GM18909 (cell line): ENCODE measurements at regions not wholly inside any gene's neighbourhood (a gene's known extent, or its start where the extent isn't known, plus 50 kb on each side); places are given as distances from the start of the nearest gene placed in this dataset.
"Not testable (repeated sequence)": the region's sequence is repeated elsewhere in the genome, so short reads cannot be mapped to it uniquely, and the experiment has no call there.

ENCODE experiments used
- ATAC-seq: cut with Tn5 transposase; IDR thresholded peaks from one replicate; pipeline ENCODE4 v1.9.1; 2021; ENCODE audit warnings: mild to moderate bottlenecking; ENCODE audit not compliant: unreplicated experiment, poor library complexity

GRCh38 chr2:62339413-62339812 is 143.5 kb downstream of the B3GNT2 start:
- ATAC-seq = no peak

GRCh38 chr2:62338111-62338510 is 142.2 kb downstream of the B3GNT2 start:
- no peak for ATAC-seq

GRCh38 chr2:62337403-62337802 is 141.5 kb downstream of the B3GNT2 start:
- ATAC-seq = no peak

- no peak for ATAC-seq
Measured at GRCh38 chr2:62335612-62336011, 139.7 kb downstream of the B3GNT2 start.

- peak; percentile 63 for ATAC-seq
Measured at GRCh38 chr2:62334440-62335058, 138.6 kb downstream of the B3GNT2 start.

- ATAC-seq = no peak
Measured at GRCh38 chr2:62334009-62334408, 138.1 kb downstream of the B3GNT2 start.

- no peak for ATAC-seq
Measured at GRCh38 chr2:62330959-62331358, 135.0 kb downstream of the B3GNT2 start.

- no peak for ATAC-seq
Measured at GRCh38 chr2:62329797-62330196, 133.9 kb downstream of the B3GNT2 start.

GRCh38 chr2:62326735-62327134 is 130.8 kb downstream of the B3GNT2 start:
- no peak for ATAC-seq

GRCh38 chr2:62325398-62325797 is 129.5 kb downstream of the B3GNT2 start:
- ATAC-seq = no peak

- ATAC-seq = no peak
Measured at GRCh38 chr2:62321380-62322289, 125.7 kb downstream of the B3GNT2 start.

GRCh38 chr2:62320657-62321357 is 124.9 kb downstream of the B3GNT2 start:
- ATAC-seq = no peak

- not testable (repeated sequence) for ATAC-seq
Measured at GRCh38 chr2:62320137-62320536, 124.2 kb downstream of the B3GNT2 start.

- ATAC-seq = no peak
Measured at GRCh38 chr2:62319070-62319469, 123.2 kb downstream of the B3GNT2 start.

GRCh38 chr2:62315476-62315875 is 119.6 kb downstream of the B3GNT2 start:
- no peak for ATAC-seq

- no peak for ATAC-seq
Measured at GRCh38 chr2:62314291-62314690, 118.4 kb downstream of the B3GNT2 start.

- peak; percentile 80 for ATAC-seq
Measured at GRCh38 chr2:62313449-62314227, 117.7 kb downstream of the B3GNT2 start.

GRCh38 chr2:62309465-62310091 is 113.7 kb downstream of the B3GNT2 start:
- ATAC-seq = peak; percentile 58

GRCh38 chr2:62309081-62309464 is 113.2 kb downstream of the B3GNT2 start:
- ATAC-seq = no peak
